AG04450 (cell line): ENCODE measurements at regions not wholly inside any gene's neighbourhood (a gene's known extent, or its start where the extent isn't known, plus 50 kb on each side); places are given as distances from the start of the nearest gene placed in this dataset.

Source experiments
- CTCF ChIA-PET: fragments of 300-600, 350-600 bp; formaldehyde crosslinking; extraction: SDS; loops from one replicate; lab custom pipeline; 2022; ENCODE audit warnings: antibody characterized with exemption, inconsistent platforms; lab: Charles Lee
- POLR2A ChIA-PET: fragments of 350-600 bp; formaldehyde crosslinking; extraction: SDS; loops from one replicate; lab custom pipeline; 2021; ENCODE audit warnings: antibody characterized with exemption, inconsistent platforms; lab: Yijun Ruan, JAX
- DNase-seq: peaks from one replicate; pipeline ENCODE4 v3.0.0-alpha.2; 2011; ENCODE audit warnings: low read depth, low spot score
- H3K27ac ChIP-seq: one replicate; pipeline ENCODE4 v1.5.1; 2012; ENCODE audit warnings: low read depth, low read length, control low read depth
- H3K27me3 ChIP-seq: one replicate; pipeline ENCODE4 v1.6.0; 2012; ENCODE audit warnings: low read length; ENCODE audit not compliant: control insufficient read depth, insufficient read depth
- H3K4me3 ChIP-seq: 2 replicates; pipeline ENCODE4 v1.5.1; 2011; ENCODE audit warnings: mild to moderate bottlenecking, low read depth, low read length, control low read depth
- H3K9me3 ChIP-seq: 2 replicates; pipeline ENCODE4 v1.5.1; 2012; ENCODE audit warnings: low read length; ENCODE audit not compliant: control insufficient read depth, insufficient read depth
- CTCF ChIP-seq: IDR thresholded peaks from 2 replicates; pipeline ENCODE4 v1.5.1; 2011; ENCODE audit warnings: low read depth, low read length, control low read depth, inconsistent platforms

GRCh38 chr1:187626056-187626455, 797.3 kb downstream of the PLA2G4A start:
- DNase-seq: no peak
- H3K27me3 ChIP-seq: no peaks in the 10 kb centered on the region
- H3K9me3 ChIP-seq: peaks cover 4% of the 10 kb centered on the region; the same call in 1 of the 2 replicates
- H3K27ac ChIP-seq: no peak overlapping the region
- ChIA-PET POLR2A (no interaction called here), CTCF (no interaction called here)
- no peak for TF ChIP-seq CTCF
- H3K4me3 ChIP-seq: no peak overlapping the region

GRCh38 chr1:187627516-187627915, 798.8 kb downstream of the PLA2G4A start:
- Histone ChIP-seq H3K9me3 (peaks cover 8% of the 10 kb centered on the region; the same call in 1 of the 2 replicates), H3K4me3 (no peak overlapping the region), H3K27ac (no peak overlapping the region), H3K27me3 (no peaks in the 10 kb centered on the region)
- ChIA-PET POLR2A (no interaction called here), CTCF (no interaction called here)
- no peak for DNase-seq
- TF ChIP-seq CTCF: no peak

- no peak for DNase-seq
- no peak for TF ChIP-seq CTCF
- no peak overlapping the region for H3K27ac ChIP-seq
- peaks cover 8% of the 10 kb centered on the region; the same call in 1 of the 2 replicates for H3K9me3 ChIP-seq
- H3K27me3 ChIP-seq: no peaks in the 10 kb centered on the region
- H3K4me3 ChIP-seq: no peak overlapping the region
- ChIA-PET CTCF (no interaction called here), POLR2A (no interaction called here)
These were observed 800.3 kb downstream of the PLA2G4A start for GRCh38 chr1:187629075-187629474.

- DNase-seq: no peak
- ChIA-PET POLR2A (no interaction called here), CTCF (no interaction called here)
- H3K27ac ChIP-seq: no peak overlapping the region
- no peaks in the 10 kb centered on the region for H3K27me3 ChIP-seq
- H3K4me3 ChIP-seq: no peak overlapping the region
- peaks cover 8% of the 10 kb centered on the region; the same call in 1 of the 2 replicates for H3K9me3 ChIP-seq
- no peak for TF ChIP-seq CTCF
These were observed 802.1 kb downstream of the PLA2G4A start for GRCh38 chr1:187630653-187631380.

GRCh38 chr1:187631381-187631675, 802.6 kb downstream of the PLA2G4A start:
- POLR2A ChIA-PET: no interaction called here
- no peak for TF ChIP-seq CTCF
- H3K9me3 ChIP-seq: peaks cover 8% of the 10 kb centered on the region; the same call in 1 of the 2 replicates
- no peak overlapping the region for H3K27ac ChIP-seq
- H3K4me3 ChIP-seq: no peak overlapping the region
- CTCF ChIA-PET: no interaction called here
- H3K27me3 ChIP-seq: no peaks in the 10 kb centered on the region
- DNase-seq: no peak
